CD4-positive, alpha-beta memory T cell (primary cell): ENCODE measurements at regions not wholly inside any gene's neighbourhood (a gene's known extent, or its start where the extent isn't known, plus 50 kb on each side); places are given as distances from the start of the nearest gene placed in this dataset.

Experiments
- CTCF ChIA-PET: fragments of 350-600 bp; sonication (Branson Sonifier 250); formaldehyde crosslinking; loops from one replicate; lab custom pipeline; 2021; ENCODE audit warnings: inconsistent platforms; ENCODE audit not compliant: partially characterized antibody; lab: Charles Lee
- POLR2A ChIA-PET: fragments of 350-600 bp; sonication (Branson Sonifier 250); formaldehyde crosslinking; loops from one replicate; lab custom pipeline; 2021; ENCODE audit not compliant: partially characterized antibody; lab: Charles Lee
- DNase-seq, 5 donors: peaks; one replicate each; pipeline versions ENCODE4 v3.0.0 to v3.0.0-alpha.2; 2020 to 2022; ENCODE audit warnings: mixed read lengths in 1 of 5
- H3K27ac ChIP-seq: one replicate; pipeline ENCODE4 v1.7.0; 2013; ENCODE audit warnings: low read depth, low read length
- H3K27me3 ChIP-seq: 2 replicates; pipeline ENCODE4 v1.7.0; 2013; ENCODE audit warnings: mild to moderate bottlenecking, low read length, moderate library complexity; ENCODE audit not compliant: insufficient read depth
- H3K36me3 ChIP-seq: 2 replicates; pipeline ENCODE4 v1.7.0; 2013; ENCODE audit warnings: mild to moderate bottlenecking, low read length, moderate library complexity; ENCODE audit not compliant: insufficient read depth
- H3K4me1 ChIP-seq: 2 replicates; pipeline ENCODE4 v1.7.0; 2013; ENCODE audit warnings: mild to moderate bottlenecking, low read length, moderate library complexity; ENCODE audit not compliant: insufficient read depth
- H3K4me3 ChIP-seq, 2 donors: one replicate each; pipeline ENCODE4 v1.7.0; 2013; ENCODE audit warnings: low read length in 2 of 2, mild to moderate bottlenecking in 1 of 2
- H3K9me3 ChIP-seq, 2 donors: one replicate each; pipeline ENCODE4 v1.7.0; 2013; ENCODE audit warnings: low read length in 2 of 2, control low read depth in 1 of 2; ENCODE audit not compliant: control insufficient read depth in 1 of 2
- H3K27ac Mint-ChIP-seq, 7 donors: one replicate each; pipeline ENCODE4 v1.8.0; 2020 to 2021; ENCODE audit warnings: mixed read lengths in 7 of 7, mild to moderate bottlenecking in 6 of 7, inconsistent platforms in 3 of 7, moderate library complexity in 3 of 7
- H3K27me3 Mint-ChIP-seq, 2 donors: one replicate each; pipeline ENCODE4 v1.8.0; 2020 to 2021; ENCODE audit warnings: mixed read lengths in 2 of 2
- H3K36me3 Mint-ChIP-seq, 2 donors: one replicate each; pipeline ENCODE4 v1.8.0; 2020 to 2021; ENCODE audit warnings: mixed read lengths in 2 of 2, inconsistent platforms in 1 of 2, mild to moderate bottlenecking in 1 of 2
- H3K4me1 Mint-ChIP-seq, 4 donors: one replicate each; pipeline ENCODE4 v1.8.0; 2020 to 2021; ENCODE audit warnings: mixed read lengths in 4 of 4, mild to moderate bottlenecking in 1 of 4
- H3K4me3 Mint-ChIP-seq, 8 donors: one replicate each; pipeline ENCODE4 v1.8.0; 2020 to 2021; ENCODE audit warnings: mixed read lengths in 8 of 8, mild to moderate bottlenecking in 7 of 8, moderate library complexity in 6 of 8, inconsistent platforms in 3 of 8
- H3K9me3 Mint-ChIP-seq, 8 donors: one replicate each; pipeline ENCODE4 v1.8.0; 2020 to 2021; ENCODE audit warnings: mixed read lengths in 8 of 8, mild to moderate bottlenecking in 5 of 8, inconsistent platforms in 3 of 8, moderate library complexity in 1 of 8
- intact Hi-C: fragments of 100-400 bp; cut with micrococcal nuclease; formaldehyde crosslinking; loops from one replicate; pipeline ENCODE4 v1.15.1; 2023

DNA sequence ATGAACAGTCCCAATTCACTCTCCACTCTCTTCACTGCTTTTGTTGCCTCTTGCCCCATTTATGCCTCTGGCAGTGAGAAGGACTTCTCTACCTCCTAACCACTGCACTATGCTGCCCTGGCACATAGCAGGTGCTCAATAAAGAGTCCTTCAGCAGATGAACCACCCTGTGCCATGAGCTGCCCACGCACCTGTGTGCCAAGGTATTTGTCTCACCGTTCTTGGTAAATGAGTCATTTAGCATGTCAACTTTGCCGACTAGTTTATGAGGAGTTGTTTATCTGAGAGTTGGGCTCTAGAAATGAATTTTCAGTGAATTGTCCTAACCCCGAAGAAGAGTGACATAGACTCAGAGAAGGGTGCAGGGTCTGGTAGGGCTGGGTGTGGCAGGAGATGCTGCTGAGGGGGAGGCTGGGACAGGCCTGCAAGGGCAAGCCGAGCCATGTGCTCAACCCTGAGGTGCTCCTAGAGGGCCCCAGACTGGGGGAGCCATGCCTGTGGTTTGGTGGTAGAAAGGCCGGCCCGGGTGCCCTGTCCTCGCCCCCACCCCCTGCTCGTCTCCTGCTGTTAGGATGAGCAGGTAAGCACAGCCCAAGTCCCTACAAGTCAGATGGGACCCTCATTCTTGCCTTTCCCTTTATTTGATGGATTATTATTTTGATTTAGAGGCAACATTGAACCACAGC lies 654.5 kb downstream of the MATN1 start:
- Mint-ChIP-seq H3K27me3 (peaks cover 0 to 9% of the 10 kb centered on the region in 2 donors), H3K4me3 (no peak overlapping the region), H3K9me3 (no peaks in the 10 kb centered on the region), H3K36me3 (no peaks in the 10 kb centered on the region), H3K27ac (no peak overlapping the region), H3K4me1 (no peaks in the 10 kb centered on the region)
- Histone ChIP-seq H3K4me1 (no peaks in the 10 kb centered on the region), H3K27ac (no peak overlapping the region), H3K27me3 (no peaks in the 10 kb centered on the region), H3K9me3 (no peaks in the 10 kb centered on the region), H3K4me3 (no peak overlapping the region), H3K36me3 (no peaks in the 10 kb centered on the region)
- ChIA-PET POLR2A (no interaction called here), CTCF (no interaction called here)
- no peak for DNase-seq
- intact Hi-C loops, result no loop called here

DNA sequence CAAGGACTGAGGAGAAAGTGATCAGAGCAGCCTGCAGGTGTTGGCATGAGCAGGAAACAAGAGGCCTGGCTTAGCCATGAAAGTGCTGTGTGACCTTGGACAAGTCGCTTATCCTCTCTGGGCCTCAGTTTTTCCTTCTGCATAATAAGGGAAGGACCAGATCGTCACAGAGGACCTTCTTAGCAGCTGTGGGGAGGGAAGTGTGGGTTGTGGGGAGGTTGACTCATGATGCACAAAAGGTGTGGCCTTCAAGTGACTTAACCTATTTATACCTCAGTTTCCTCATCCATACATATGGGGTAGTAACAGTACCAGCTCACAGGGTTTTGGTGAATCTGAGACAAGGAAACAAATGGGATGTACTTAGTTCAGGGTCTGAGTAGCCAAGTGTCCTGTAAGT lies 658.8 kb downstream of the MATN1 start:
- H3K27me3 Mint-ChIP-seq, result peaks cover 0 to 4% of the 10 kb centered on the region in 2 donors
- no peaks in the 10 kb centered on the region for H3K36me3 Mint-ChIP-seq

DNA sequence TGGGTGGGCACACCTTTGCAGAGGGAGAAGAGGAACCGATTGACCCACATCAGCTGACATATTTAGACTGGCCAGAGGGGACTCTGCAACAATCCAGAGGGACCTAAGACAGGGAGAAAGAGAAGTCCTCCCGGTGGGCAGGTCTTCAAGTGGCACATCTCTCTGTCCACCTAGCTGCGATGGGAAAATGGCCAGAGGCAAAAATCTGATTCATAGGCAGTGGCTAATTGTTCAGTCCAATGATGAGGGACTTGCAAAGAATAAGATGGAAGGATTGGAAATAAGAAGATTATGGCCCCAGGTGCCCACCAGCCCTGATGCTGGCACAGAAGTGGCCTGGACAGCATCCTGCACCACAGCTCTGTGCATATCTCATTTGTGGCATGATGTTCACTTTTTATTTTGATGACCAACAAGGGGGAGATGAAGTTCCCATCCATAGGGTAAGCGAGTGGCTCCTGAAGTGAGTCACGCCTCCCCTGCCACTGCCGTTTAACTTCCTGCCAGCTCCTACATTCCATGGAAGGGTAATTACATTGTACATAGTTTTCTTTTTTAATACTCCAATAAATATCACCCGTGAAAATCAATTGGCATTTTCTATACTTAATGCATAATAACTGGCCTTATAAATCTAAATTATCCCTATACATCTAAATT lies 659.6 kb downstream of the MATN1 start:
- H3K9me3 Mint-ChIP-seq, result peaks cover 0 to 2% (median 0%) of the 10 kb centered on the region in 8 donors
- Histone ChIP-seq H3K27ac (no peak overlapping the region), H3K27me3 (no peaks in the 10 kb centered on the region), H3K36me3 (no peaks in the 10 kb centered on the region), H3K9me3 (no peaks in the 10 kb centered on the region), H3K4me3 (no peak overlapping the region), H3K4me1 (no peaks in the 10 kb centered on the region)
- ChIA-PET CTCF (no interaction called here), POLR2A (no interaction called here)
- peaks cover 0 to 1% of the 10 kb centered on the region in 2 donors for H3K27me3 Mint-ChIP-seq
- H3K36me3 Mint-ChIP-seq, result no peaks in the 10 kb centered on the region
- DNase-seq, result no peak
- H3K4me3 Mint-ChIP-seq, result no peak overlapping the region
- intact Hi-C loops, result no loop called here
- H3K4me1 Mint-ChIP-seq, result no peaks in the 10 kb centered on the region
- H3K27ac Mint-ChIP-seq, result no peak overlapping the region

More for the DNA sequence above, 658.8 kb downstream of the MATN1 start:
- H3K4me1 Mint-ChIP-seq, result no peaks in the 10 kb centered on the region
- no peak for DNase-seq
- H3K4me1 ChIP-seq, result no peaks in the 10 kb centered on the region
- no peak overlapping the region for H3K4me3 ChIP-seq
- POLR2A ChIA-PET, result no interaction called here
- no peaks in the 10 kb centered on the region for H3K9me3 ChIP-seq
- peaks cover 0 to 2% (median 0%) of the 10 kb centered on the region in 8 donors for H3K9me3 Mint-ChIP-seq
- intact Hi-C loops, result no loop called here
- H3K27me3 ChIP-seq, result no peaks in the 10 kb centered on the region
- CTCF ChIA-PET, result no interaction called here
- no peaks in the 10 kb centered on the region for H3K36me3 ChIP-seq
- no peak overlapping the region for H3K4me3 Mint-ChIP-seq
- no peak overlapping the region for H3K27ac ChIP-seq
- no peak overlapping the region for H3K27ac Mint-ChIP-seq

DNA sequence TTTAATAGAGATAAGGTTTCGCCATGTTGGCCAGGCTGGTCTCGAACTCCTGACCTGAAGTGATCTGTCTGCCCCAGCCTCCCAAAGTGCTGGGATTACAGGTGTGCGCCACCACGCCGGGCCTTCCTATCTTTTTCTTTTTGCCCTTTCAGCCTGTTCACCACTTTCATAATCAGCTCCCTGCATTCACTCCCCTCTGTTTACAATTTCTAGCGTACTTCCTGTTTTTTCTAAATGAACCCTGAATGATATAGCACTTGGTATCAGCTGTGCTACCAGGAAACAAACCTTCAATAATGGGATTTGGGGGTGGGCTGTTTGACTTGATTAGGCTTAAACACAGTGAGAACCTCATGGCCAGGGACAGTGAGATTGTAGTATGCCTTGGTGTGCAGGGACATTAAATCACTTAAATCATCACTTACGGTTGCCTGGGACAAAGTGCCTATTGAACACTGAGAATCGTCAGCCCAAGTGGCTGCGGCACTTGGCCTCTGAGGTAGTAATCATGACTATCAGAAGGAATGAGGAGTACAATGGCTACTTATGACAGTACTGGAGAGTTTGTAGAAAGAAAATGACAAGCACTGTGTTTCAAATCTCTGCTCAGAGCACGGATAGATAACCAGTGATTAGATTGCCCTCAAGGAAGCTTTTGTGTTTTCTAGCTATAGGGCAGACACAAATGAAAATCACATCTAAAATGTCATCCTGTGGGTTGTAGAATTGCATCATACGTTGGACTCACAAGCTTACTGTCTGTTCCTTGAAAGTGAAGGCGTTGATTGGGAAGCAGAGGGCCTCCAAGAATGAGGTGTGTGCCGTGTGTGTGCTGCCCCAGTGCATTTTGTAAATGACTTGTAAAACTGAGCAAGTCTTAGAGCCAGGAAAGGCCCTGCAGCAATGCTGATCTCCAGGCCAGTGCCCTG lies 661.8 kb downstream of the MATN1 start:
- peaks cover 3% of the 10 kb centered on the region for H3K27me3 ChIP-seq
- POLR2A ChIA-PET, result no interaction called here

DNA sequence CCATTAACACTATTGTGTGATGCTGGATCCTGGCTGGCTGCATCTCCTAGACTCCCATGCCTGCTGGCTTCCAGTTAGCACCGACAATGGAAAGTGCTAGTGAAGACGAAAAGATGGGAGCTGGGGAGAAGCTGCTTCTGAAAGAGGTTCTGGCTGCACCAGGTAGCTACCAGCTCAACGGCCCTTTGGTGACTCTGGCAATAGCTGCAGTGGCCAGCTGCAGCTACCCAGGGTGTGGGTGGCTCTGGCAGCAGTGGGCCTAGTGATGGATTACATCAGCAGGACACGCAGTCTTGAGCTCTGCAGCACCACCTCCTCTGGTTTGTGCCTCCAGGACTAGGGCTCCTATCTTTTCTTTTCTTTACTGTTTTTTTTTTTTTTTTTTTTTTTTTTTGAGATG lies 662.6 kb downstream of the MATN1 start:
- POLR2A ChIA-PET, result no interaction called here
- Mint-ChIP-seq H3K9me3 (peaks cover 0 to 2% (median 0%) of the 10 kb centered on the region in 8 donors), H3K36me3 (no peaks in the 10 kb centered on the region), H3K27me3 (peaks cover 6 to 7% of the 10 kb centered on the region in 2 donors), H3K4me3 (no peak overlapping the region), H3K4me1 (no peaks in the 10 kb centered on the region), H3K27ac (no peak overlapping the region)
- H3K4me1 ChIP-seq, result no peaks in the 10 kb centered on the region
- CTCF ChIA-PET, result no interaction called here
- H3K27ac ChIP-seq, result no peak overlapping the region
- H3K9me3 ChIP-seq, result no peaks in the 10 kb centered on the region
- no peak overlapping the region for H3K4me3 ChIP-seq
- peaks cover 3% of the 10 kb centered on the region for H3K27me3 ChIP-seq
- intact Hi-C loops, result no loop called here
- DNase-seq, result no peak
- no peaks in the 10 kb centered on the region for H3K36me3 ChIP-seq

More for the DNA sequence above, 661.8 kb downstream of the MATN1 start:
- Mint-ChIP-seq H3K4me3 (no peak overlapping the region), H3K36me3 (no peaks in the 10 kb centered on the region), H3K4me1 (no peaks in the 10 kb centered on the region), H3K27ac (no peak overlapping the region), H3K27me3 (peaks cover 3 to 5% of the 10 kb centered on the region in 2 donors), H3K9me3 (peaks cover 0 to 2% (median 0%) of the 10 kb centered on the region in 8 donors)
- no peak overlapping the region for H3K4me3 ChIP-seq
- intact Hi-C loops, result no loop called here
- DNase-seq, result no peak
- H3K27ac ChIP-seq, result no peak overlapping the region
- H3K9me3 ChIP-seq, result no peaks in the 10 kb centered on the region
- H3K4me1 ChIP-seq, result no peaks in the 10 kb centered on the region
- CTCF ChIA-PET, result no interaction called here
- H3K36me3 ChIP-seq, result no peaks in the 10 kb centered on the region

DNA sequence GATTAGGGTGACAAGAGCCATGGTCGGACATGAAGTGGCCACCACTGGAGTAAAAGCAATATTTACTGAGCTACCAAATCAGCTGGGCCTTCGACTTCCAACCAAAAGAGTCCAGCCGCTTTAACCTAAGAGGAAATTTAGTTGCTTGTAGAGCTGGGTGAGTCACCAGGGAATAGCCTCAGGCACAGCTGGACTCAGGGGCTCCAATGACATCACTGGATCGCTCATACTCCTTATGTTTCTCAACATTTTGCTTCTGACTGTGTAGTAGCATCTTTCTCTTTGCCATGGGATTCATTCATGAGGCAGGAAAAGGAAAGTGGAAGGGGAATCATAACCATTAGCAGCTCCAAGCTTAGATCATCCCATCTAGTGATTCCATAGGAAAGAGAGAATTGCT lies 664.4 kb downstream of the MATN1 start:
- intact Hi-C loops, result no loop called here
- peaks cover 0 to 2% (median 0%) of the 10 kb centered on the region in 8 donors for H3K9me3 Mint-ChIP-seq
- no peak for DNase-seq
- H3K36me3 Mint-ChIP-seq, result no peaks in the 10 kb centered on the region
- no peak overlapping the region for H3K4me3 Mint-ChIP-seq
- H3K27ac Mint-ChIP-seq, result no peak overlapping the region
- Histone ChIP-seq H3K36me3 (no peaks in the 10 kb centered on the region), H3K4me3 (no peak overlapping the region), H3K4me1 (no peaks in the 10 kb centered on the region), H3K9me3 (no peaks in the 10 kb centered on the region), H3K27ac (no peak overlapping the region), H3K27me3 (peaks cover 3% of the 10 kb centered on the region)
- CTCF ChIA-PET, result no interaction called here
- H3K27me3 Mint-ChIP-seq, result peaks cover 8% of the 10 kb centered on the region in 2 donors
- POLR2A ChIA-PET, result no interaction called here
- H3K4me1 Mint-ChIP-seq, result no peaks in the 10 kb centered on the region

DNA sequence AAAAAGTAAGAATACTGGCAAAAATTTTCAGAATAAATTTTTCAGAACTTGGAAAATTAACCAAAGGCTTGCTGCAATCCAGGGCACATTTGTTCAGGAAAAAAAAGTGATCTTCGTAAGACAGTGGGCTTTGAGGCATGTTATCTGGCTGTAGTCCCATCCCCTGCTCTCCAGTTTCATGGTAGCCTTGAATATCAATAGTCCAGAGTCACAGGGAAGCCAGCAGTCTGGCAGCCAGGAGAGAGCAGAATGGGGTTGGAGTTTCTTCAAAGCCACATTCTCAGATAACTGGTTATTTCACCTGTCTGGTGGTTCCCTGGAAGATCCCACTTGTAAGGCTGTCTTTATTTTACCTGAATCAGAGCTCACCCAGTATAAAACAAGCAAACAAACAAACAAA lies 669.3 kb downstream of the MATN1 start:
- H3K4me1 Mint-ChIP-seq, result no peaks in the 10 kb centered on the region
- peaks cover 17 to 30% of the 10 kb centered on the region in 2 donors for H3K27me3 Mint-ChIP-seq
- CTCF ChIA-PET, result no interaction called here
- intact Hi-C loops, result no loop called here
- H3K9me3 Mint-ChIP-seq, result peaks cover 0 to 1% (median 0%) of the 10 kb centered on the region in 8 donors
- H3K4me1 ChIP-seq, result no peaks in the 10 kb centered on the region
- H3K27me3 ChIP-seq, result peaks cover 3% of the 10 kb centered on the region
- DNase-seq, result no peak
- no peak overlapping the region for H3K4me3 ChIP-seq
- no peak overlapping the region for H3K27ac ChIP-seq
- no peaks in the 10 kb centered on the region for H3K9me3 ChIP-seq
- no peaks in the 10 kb centered on the region for H3K36me3 ChIP-seq
- no peaks in the 10 kb centered on the region for H3K36me3 Mint-ChIP-seq
- no peak overlapping the region for H3K4me3 Mint-ChIP-seq
- POLR2A ChIA-PET, result no interaction called here
- H3K27ac Mint-ChIP-seq, result no peak overlapping the region
